ENCODE measurements at regions not wholly inside any gene's neighbourhood (a gene's known extent, or its start where the extent isn't known, plus 50 kb on each side); places are given as distances from the start of the nearest gene placed in this dataset.

DNA sequence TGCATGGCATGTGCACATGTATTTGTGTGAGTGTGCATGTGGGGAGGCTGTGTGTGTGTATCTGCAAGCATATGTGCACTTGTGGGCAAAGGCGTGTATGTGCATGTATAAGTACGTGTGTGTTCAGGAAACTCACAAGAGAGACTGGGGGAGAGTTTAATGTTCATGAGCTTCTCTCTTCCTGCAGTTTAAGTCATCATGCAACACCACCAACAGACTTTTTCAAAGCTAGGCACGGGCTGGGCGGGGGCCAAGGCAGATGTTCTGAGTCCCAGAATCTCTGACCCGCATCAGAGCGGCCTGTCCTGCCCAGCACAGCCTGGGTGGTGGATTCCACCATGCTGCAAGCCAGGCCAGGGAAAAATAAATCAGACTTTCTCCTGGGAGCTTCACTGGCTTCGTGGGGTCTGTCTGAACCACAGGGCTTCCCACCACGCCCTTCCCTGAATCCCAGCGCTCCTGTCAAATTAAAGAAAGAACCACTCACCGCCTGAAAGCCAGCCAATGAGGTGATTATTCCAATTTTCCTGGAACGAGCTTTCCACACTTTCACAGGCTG lies 75.7 kb downstream of the PITPNM2 start:
- Mint-ChIP-seq H3K4me1 (peaks cover 14% of the 10 kb centered on the region; the same call in 2 of the 3 replicates), H3K27me3 (ENCODE audit: insufficient read depth, low read depth, poor library complexity) (peaks cover 5% of the 10 kb centered on the region), H3K27ac (no peak overlapping the region), H3K36me3 (ENCODE audit: low read depth) (no peaks in the 10 kb centered on the region), H3K9me3 (no peaks in the 10 kb centered on the region), H3K4me3 (no peak overlapping the region)
- peak overlapping the region; percentile 21 for H2AFZ ChIP-seq
- H3K4me3 ChIP-seq: no peak overlapping the region
- H3K4me1 ChIP-seq (ENCODE audit: insufficient read depth): no peaks in the 10 kb centered on the region
- DNase-seq (ENCODE audit: low spot score) (no peak), ATAC-seq (no peak; the same call in 2 of the 3 replicates)
- no peak overlapping the region for H3K27ac ChIP-seq (ENCODE audit: low read depth)
- H4K20me1 ChIP-seq (replicated peaks; ENCODE audit: insufficient read depth): no peaks in the 10 kb centered on the region
- no peak for TF ChIP-seq EZH2 (IDR thresholded peaks at IDR 0.05; ENCODE audit: low read depth, unreplicated experiment)
- TF ChIP-seq, protein P1, sequence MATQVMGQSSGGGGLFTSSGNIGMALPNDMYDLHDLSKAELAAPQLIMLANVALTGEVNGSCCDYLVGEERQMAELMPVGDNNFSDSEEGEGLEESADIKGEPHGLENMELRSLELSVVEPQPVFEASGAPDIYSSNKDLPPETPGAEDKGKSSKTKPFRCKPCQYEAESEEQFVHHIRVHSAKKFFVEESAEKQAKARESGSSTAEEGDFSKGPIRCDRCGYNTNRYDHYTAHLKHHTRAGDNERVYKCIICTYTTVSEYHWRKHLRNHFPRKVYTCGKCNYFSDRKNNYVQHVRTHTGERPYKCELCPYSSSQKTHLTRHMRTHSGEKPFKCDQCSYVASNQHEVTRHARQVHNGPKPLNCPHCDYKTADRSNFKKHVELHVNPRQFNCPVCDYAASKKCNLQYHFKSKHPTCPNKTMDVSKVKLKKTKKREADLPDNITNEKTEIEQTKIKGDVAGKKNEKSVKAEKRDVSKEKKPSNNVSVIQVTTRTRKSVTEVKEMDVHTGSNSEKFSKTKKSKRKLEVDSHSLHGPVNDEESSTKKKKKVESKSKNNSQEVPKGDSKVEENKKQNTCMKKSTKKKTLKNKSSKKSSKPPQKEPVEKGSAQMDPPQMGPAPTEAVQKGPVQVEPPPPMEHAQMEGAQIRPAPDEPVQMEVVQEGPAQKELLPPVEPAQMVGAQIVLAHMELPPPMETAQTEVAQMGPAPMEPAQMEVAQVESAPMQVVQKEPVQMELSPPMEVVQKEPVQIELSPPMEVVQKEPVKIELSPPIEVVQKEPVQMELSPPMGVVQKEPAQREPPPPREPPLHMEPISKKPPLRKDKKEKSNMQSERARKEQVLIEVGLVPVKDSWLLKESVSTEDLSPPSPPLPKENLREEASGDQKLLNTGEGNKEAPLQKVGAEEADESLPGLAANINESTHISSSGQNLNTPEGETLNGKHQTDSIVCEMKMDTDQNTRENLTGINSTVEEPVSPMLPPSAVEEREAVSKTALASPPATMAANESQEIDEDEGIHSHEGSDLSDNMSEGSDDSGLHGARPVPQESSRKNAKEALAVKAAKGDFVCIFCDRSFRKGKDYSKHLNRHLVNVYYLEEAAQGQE (IDR thresholded peaks at IDR 0.05; ENCODE audit: unreplicated experiment): no peak
- TF ChIP-seq, protein P2, sequence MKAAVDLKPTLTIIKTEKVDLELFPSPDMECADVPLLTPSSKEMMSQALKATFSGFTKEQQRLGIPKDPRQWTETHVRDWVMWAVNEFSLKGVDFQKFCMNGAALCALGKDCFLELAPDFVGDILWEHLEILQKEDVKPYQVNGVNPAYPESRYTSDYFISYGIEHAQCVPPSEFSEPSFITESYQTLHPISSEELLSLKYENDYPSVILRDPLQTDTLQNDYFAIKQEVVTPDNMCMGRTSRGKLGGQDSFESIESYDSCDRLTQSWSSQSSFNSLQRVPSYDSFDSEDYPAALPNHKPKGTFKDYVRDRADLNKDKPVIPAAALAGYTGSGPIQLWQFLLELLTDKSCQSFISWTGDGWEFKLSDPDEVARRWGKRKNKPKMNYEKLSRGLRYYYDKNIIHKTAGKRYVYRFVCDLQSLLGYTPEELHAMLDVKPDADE (IDR thresholded peaks at IDR 0.05): no peak
- no peak for TF ChIP-seq EZH2phosphoT487 (IDR thresholded peaks at IDR 0.05; ENCODE audit: unreplicated experiment)
- TF ChIP-seq ZNF331 (CRISPR knock-in tag; IDR thresholded peaks at IDR 0.05; ENCODE audit: low read depth): no peak
- no peak for TF ChIP-seq POLR2AphosphoS5 (IDR thresholded peaks at IDR 0.05; ENCODE audit: low read depth)
- TF ChIP-seq ZNF114 (CRISPR knock-in tag; IDR thresholded peaks at IDR 0.05): no peak
- TF ChIP-seq, protein P3, sequence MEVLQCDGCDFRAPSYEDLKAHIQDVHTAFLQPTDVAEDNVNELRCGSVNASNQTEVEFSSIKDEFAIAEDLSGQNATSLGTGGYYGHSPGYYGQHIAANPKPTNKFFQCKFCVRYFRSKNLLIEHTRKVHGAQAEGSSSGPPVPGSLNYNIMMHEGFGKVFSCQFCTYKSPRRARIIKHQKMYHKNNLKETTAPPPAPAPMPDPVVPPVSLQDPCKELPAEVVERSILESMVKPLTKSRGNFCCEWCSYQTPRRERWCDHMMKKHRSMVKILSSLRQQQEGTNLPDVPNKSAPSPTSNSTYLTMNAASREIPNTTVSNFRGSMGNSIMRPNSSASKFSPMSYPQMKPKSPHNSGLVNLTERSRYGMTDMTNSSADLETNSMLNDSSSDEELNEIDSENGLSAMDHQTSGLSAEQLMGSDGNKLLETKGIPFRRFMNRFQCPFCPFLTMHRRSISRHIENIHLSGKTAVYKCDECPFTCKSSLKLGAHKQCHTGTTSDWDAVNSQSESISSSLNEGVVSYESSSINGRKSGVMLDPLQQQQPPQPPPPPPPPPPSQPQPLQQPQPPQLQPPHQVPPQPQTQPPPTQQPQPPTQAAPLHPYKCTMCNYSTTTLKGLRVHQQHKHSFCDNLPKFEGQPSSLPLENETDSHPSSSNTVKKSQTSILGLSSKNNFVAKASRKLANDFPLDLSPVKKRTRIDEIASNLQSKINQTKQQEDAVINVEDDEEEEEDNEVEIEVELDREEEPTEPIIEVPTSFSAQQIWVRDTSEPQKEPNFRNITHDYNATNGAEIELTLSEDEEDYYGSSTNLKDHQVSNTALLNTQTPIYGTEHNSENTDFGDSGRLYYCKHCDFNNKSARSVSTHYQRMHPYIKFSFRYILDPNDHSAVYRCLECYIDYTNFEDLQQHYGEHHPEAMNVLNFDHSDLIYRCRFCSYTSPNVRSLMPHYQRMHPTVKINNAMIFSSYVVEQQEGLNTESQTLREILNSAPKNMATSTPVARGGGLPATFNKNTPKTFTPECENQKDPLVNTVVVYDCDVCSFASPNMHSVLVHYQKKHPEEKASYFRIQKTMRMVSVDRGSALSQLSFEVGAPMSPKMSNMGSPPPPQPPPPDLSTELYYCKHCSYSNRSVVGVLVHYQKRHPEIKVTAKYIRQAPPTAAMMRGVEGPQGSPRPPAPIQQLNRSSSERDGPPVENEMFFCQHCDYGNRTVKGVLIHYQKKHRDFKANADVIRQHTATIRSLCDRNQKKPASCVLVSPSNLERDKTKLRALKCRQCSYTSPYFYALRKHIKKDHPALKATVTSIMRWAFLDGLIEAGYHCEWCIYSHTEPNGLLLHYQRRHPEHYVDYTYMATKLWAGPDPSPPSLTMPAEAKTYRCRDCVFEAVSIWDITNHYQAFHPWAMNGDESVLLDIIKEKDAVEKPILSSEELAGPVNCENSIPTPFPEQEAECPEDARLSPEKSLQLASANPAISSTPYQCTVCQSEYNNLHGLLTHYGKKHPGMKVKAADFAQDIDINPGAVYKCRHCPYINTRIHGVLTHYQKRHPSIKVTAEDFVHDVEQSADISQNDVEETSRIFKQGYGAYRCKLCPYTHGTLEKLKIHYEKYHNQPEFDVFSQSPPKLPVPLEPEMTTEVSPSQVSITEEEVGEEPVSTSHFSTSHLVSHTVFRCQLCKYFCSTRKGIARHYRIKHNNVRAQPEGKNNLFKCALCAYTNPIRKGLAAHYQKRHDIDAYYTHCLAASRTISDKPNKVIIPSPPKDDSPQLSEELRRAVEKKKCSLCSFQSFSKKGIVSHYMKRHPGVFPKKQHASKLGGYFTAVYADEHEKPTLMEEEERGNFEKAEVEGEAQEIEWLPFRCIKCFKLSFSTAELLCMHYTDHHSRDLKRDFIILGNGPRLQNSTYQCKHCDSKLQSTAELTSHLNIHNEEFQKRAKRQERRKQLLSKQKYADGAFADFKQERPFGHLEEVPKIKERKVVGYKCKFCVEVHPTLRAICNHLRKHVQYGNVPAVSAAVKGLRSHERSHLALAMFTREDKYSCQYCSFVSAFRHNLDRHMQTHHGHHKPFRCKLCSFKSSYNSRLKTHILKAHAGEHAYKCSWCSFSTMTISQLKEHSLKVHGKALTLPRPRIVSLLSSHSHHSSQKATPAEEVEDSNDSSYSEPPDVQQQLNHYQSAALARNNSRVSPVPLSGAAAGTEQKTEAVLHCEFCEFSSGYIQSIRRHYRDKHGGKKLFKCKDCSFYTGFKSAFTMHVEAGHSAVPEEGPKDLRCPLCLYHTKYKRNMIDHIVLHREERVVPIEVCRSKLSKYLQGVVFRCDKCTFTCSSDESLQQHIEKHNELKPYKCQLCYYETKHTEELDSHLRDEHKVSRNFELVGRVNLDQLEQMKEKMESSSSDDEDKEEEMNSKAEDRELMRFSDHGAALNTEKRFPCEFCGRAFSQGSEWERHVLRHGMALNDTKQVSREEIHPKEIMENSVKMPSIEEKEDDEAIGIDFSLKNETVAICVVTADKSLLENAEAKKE (CRISPR knock-in tag; IDR thresholded peaks at IDR 0.05): no peak
- TF ChIP-seq NANOG (IDR thresholded peaks at IDR 0.05; ENCODE audit: borderline replicate concordance): no peak
- H3K27me3 ChIP-seq (ENCODE audit: insufficient read depth): no peaks in the 10 kb centered on the region
- no peaks in the 10 kb centered on the region for H3K9me2 ChIP-seq (ENCODE audit: insufficient read depth)
- no peak overlapping the region for H3K4me2 ChIP-seq
- no peaks in the 10 kb centered on the region for H3F3A ChIP-seq (replicated peaks; ENCODE audit: low read depth)
- no peaks in the 10 kb centered on the region for H3K36me3 ChIP-seq (ENCODE audit: insufficient read depth)
- no peaks in the 10 kb centered on the region for H3K79me2 ChIP-seq (replicated peaks; ENCODE audit: insufficient read depth)
